Small intestine (tissue), 7 donors: ENCODE measurements at regions not wholly inside any gene's neighbourhood (a gene's known extent, or its start where the extent isn't known, plus 50 kb on each side); places are given as distances from the start of the nearest gene placed in this dataset.
A peak's percentile ranks its signal among the peaks of the same experiment; 100 is the strongest.

Experiments used
- DNase-seq, 2 donors: peaks; one replicate each; pipeline versions ENCODE4 v3.0.0 to v3.0.0-alpha.2; 2013
- FAIRE-seq: peaks from 2 replicates; lab custom pipeline; 2012; peaks lifted over from hg19 to GRCh38; lab: Jason Lieb, UNC
- H3K27ac ChIP-seq, 3 donors: one replicate each; pipeline ENCODE4 v1.5.1; 2013; ENCODE audit warnings: low read length in 2 of 3, mild to moderate bottlenecking in 2 of 3, control low read depth in 1 of 3, inconsistent platforms in 1 of 3, low read depth in 1 of 3, moderate library complexity in 1 of 3
- H3K27me3 ChIP-seq, 3 donors: one replicate each; pipeline ENCODE4 v1.6.1; 2013; ENCODE audit warnings: low read length in 3 of 3, inconsistent platforms in 1 of 3; ENCODE audit not compliant: control insufficient read depth in 3 of 3, insufficient read depth in 3 of 3
- H3K36me3 ChIP-seq, 3 donors: one replicate each; pipeline ENCODE4 v1.6.1; 2013; ENCODE audit warnings: low read length in 3 of 3, inconsistent platforms in 1 of 3, low read depth in 1 of 3, mild to moderate bottlenecking in 1 of 3, moderate library complexity in 1 of 3; ENCODE audit not compliant: control insufficient read depth in 3 of 3, insufficient read depth in 2 of 3
- H3K4me1 ChIP-seq, 3 donors: one replicate each; pipeline ENCODE4 v1.6.1; 2013; ENCODE audit warnings: low read length in 2 of 3, inconsistent platforms in 1 of 3, low read depth in 1 of 3, mild to moderate bottlenecking in 1 of 3, moderate library complexity in 1 of 3; ENCODE audit not compliant: control insufficient read depth in 3 of 3, insufficient read depth in 2 of 3
- H3K4me3 ChIP-seq, 3 donors: one replicate each; pipeline ENCODE4 v1.5.1; 2013; ENCODE audit warnings: low read length in 3 of 3, control low read depth in 1 of 3, inconsistent platforms in 1 of 3, low read depth in 1 of 3, mild to moderate bottlenecking in 1 of 3, moderate library complexity in 1 of 3
- H3K9me3 ChIP-seq, 2 donors: one replicate each; pipeline ENCODE4 v1.6.1; 2013; ENCODE audit warnings: low read depth in 1 of 2, low read length in 1 of 2; ENCODE audit not compliant: control insufficient read depth in 2 of 2, insufficient read depth in 1 of 2
- WGBS, 3 donors: extraction: QIAGEN DNeasy Blood & Tissue Kit; methylation state at CpG; one replicate each; pipeline ENCODE4 v1.1.7; 2013; 5-methylcytosine and 5-hydroxymethylcytosine counted together
- donor health status: healthy with polysubstance abuse.
- donor health status: control.
- donor health status: control.
- donor health status: Bipolar disorder and iron deficiency.
- donor health status: healthy.

DNA sequence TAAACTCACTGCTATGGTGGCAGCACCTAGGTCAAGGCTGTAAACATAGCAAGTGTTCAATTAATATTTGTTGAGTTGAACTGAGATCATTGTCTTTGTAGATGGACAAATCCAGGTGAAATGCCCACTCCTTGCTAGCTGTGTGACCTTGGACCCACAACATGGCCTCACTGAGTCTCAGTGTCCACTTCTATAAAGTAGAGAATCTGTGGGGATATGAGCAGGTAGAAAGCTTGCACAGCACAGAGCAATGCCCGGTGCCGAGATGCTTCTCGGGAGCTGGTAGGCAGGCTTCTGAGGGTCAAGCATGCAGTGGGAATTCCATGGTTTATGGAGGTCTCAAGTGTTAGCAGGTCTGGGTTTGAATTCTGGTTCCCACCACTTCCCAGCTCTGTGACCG is 97.9 kb upstream of the SYT13 start:
- FAIRE-seq: no peak
- H3K4me3 ChIP-seq: no peak overlapping the region
- H3K36me3 ChIP-seq: no peaks in the 10 kb centered on the region
- no peak for DNase-seq
- peaks cover 0 to 3% (median 2%) of the 10 kb centered on the region in 3 donors for H3K27me3 ChIP-seq
- 70 to 83% (median 82%) methylated on average over 4 of the region's 4 CpGs for WGBS, 3 donors
- no peaks in the 10 kb centered on the region for H3K4me1 ChIP-seq
- H3K27ac ChIP-seq: no peak overlapping the region
- H3K9me3 ChIP-seq: no peaks in the 10 kb centered on the region

DNA sequence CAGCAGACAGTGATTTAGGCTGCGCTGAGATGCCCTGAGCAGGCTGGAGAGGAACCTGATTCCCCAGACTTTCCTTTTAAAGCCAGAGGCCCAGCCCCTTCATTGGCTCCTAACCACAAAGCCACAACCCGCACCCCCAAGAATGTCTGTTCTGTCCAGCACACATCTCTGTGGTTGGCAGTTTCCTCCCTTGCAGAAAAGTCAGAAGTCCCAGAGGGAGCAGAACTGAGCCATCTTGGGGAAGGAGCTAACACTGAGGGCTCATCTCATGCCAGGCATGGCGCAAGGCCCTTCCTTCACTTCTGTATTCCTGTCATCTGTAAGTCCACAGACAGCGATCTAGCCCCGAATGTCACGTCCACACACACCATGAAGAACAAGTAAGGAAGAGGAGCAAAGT is 97.1 kb upstream of the SYT13 start:
- no peak for DNase-seq
- H3K4me1 ChIP-seq: no peaks in the 10 kb centered on the region
- no peak overlapping the region for H3K4me3 ChIP-seq
- peaks cover 0 to 3% (median 2%) of the 10 kb centered on the region in 3 donors for H3K27me3 ChIP-seq
- no peak overlapping the region for H3K27ac ChIP-seq
- no peaks in the 10 kb centered on the region for H3K36me3 ChIP-seq
- 45 to 75% (median 68%) methylated on average over 6 of the region's 6 CpGs for WGBS, 3 donors
- H3K9me3 ChIP-seq: no peaks in the 10 kb centered on the region
- FAIRE-seq: no peak

DNA sequence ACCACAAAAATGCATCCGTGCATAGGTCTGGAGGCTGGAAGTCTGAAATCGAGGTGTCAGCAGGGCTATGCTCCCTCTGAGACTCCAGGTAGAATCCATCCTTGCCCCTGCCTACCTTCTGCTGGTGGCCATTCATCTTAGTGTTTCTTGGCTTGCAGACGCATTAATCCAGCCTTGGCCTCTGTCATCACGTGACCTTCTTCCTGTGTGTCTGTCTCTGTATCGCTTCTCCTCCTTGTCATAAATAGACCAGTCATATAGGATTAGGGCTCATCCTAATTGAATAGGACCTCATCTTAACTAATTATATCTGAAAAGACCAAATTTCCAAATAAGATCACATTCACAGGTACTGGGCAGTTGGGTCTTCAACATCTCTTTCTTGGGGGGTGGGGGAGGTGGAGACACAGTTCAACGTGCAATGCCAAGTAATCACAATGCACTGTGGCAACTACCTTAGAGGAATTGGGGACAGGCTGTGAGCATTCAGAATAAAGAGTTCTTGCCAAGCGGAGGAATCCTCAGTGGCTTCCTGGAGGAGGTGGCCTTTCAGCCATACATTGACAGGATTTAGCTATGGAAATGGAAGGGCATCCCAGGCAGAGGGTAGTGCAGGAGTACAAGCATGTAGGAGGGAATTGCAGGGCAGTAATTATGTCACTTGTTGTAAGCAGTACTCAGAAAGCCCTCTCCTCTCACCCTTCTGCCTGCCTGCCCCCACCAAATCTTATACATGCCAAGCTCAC is 96.2 kb upstream of the SYT13 start:
- peaks cover 0 to 3% (median 2%) of the 10 kb centered on the region in 3 donors for H3K27me3 ChIP-seq
- no peaks in the 10 kb centered on the region for H3K4me1 ChIP-seq
- no peak overlapping the region for H3K27ac ChIP-seq
- no peak for FAIRE-seq
- H3K9me3 ChIP-seq: no peaks in the 10 kb centered on the region
- H3K36me3 ChIP-seq: no peaks in the 10 kb centered on the region
- DNase-seq: no peak
- no peak overlapping the region for H3K4me3 ChIP-seq
- WGBS, 3 donors: 69 to 74% (median 70%) methylated on average over 7 of the region's 7 CpGs

- no peak for DNase-seq
- Histone ChIP-seq H3K4me1 (peaks cover 0 to 2% (median 0%) of the 10 kb centered on the region in 3 donors), H3K4me3 (no peak overlapping the region), H3K36me3 (no peaks in the 10 kb centered on the region), H3K27ac (no peak overlapping the region), H3K9me3 (no peaks in the 10 kb centered on the region), H3K27me3 (peaks cover 0 to 3% (median 2%) of the 10 kb centered on the region in 3 donors)
- WGBS, 3 donors: 82 to 91% (median 86%) methylated on average over 6 of the region's 6 CpGs
- no peak for FAIRE-seq
Measured at GRCh38 chr11:45379162-45379863, 93.2 kb upstream of the SYT13 start.

DNA sequence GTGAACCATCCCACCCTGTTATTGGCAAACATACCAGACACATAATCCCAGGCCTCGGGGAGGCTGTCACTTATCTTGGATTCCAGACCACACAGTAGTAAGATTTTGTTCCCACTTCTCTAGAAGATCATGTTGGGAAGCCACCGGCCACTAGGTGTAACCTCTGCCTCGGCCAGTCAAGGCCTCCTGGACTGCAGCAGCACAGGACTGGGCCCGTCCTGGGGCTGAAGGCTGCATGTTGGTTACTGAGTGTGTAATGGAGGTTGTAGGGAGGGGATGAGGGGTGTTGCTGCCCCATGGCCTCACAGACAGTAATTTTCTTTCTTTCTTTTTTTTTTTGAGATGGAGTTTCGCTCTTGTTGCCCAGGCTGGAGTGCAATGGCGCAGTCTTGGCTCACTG is 92.4 kb upstream of the SYT13 start:
- DNase-seq (no peak), FAIRE-seq (no peak)
- Histone ChIP-seq H3K4me3 (no peak overlapping the region), H3K4me1 (peaks cover 0 to 2% (median 0%) of the 10 kb centered on the region in 3 donors), H3K27ac (no peak overlapping the region), H3K36me3 (no peaks in the 10 kb centered on the region), H3K27me3 (peaks cover 0 to 4% (median 0%) of the 10 kb centered on the region in 3 donors), H3K9me3 (no peaks in the 10 kb centered on the region)
- WGBS, 3 donors: 77 to 87% (median 84%) methylated on average over 6 of the region's 6 CpGs

- DNase-seq (peak in 1 of 2 donors; percentile 10), FAIRE-seq (no peak)
- no peaks in the 10 kb centered on the region for H3K9me3 ChIP-seq
- H3K27me3 ChIP-seq: peaks cover 0 to 21% (median 0%) of the 10 kb centered on the region in 3 donors
- no peaks in the 10 kb centered on the region for H3K36me3 ChIP-seq
- WGBS, 3 donors: 42 to 53% (median 44%) methylated on average over 5 of the region's 5 CpGs
- peaks cover 0 to 2% (median 0%) of the 10 kb centered on the region in 3 donors for H3K4me1 ChIP-seq
- no peak overlapping the region for H3K4me3 ChIP-seq
- H3K27ac ChIP-seq: no peak overlapping the region
Measured at GRCh38 chr11:45374653-45375059, 88.5 kb upstream of the SYT13 start.

DNA sequence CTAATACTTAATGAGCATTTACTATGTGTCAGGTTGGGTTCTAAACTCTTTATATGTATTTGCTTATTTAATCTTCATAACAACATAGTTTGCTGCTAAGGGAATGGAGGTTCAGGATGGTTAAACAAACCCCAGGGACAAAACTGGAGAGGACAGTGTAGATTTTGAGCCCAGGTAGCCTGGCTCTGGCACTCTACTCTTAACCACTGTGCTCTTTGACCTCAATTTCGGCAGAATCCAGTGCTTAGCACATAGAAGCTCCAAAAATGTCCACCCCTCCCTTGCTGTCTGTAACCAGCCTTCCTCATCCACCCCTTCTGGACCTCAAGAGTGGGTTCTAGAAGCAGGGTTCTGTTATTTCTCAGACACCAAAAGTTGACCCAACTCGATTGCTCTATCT is 88.0 kb upstream of the SYT13 start:
- FAIRE-seq: no peak
- Histone ChIP-seq H3K27ac (no peak overlapping the region), H3K27me3 (peaks cover 0 to 25% (median 0%) of the 10 kb centered on the region in 3 donors), H3K36me3 (no peaks in the 10 kb centered on the region), H3K4me3 (no peak overlapping the region), H3K4me1 (peaks cover 0 to 2% (median 0%) of the 10 kb centered on the region in 3 donors), H3K9me3 (no peaks in the 10 kb centered on the region)
- DNase-seq: no peak
- 16 to 56% (median 32%) methylated on average over 2 of the region's 2 CpGs for WGBS, 3 donors

DNA sequence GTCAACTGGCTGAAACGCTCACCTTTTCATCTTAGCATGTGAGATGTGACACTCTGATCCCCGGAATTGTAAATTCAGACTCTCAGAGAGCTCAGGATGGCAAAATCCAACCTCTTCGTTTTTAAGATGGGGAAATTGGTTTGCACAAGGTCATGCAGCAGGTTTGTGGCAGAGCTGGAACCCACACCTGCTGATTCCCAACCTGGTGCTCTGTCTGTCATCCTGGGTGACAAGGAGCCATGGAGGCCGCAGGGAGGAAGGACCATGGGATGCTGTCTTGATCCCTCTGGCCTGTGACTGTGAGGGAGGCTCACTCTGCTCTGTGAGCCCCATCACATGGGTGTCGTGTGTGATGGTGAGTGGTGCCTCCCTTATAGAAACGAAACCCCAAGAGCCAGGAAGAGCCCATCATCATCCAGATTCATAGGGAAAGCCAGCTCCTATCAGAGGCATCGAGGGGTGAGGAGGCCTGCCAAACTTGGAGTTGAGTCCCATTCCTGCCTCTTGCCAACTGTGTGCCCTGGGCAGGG is 87.4 kb upstream of the SYT13 start:
- Histone ChIP-seq H3K27me3 (peaks cover 0 to 25% (median 0%) of the 10 kb centered on the region in 3 donors), H3K9me3 (no peaks in the 10 kb centered on the region), H3K4me3 (no peak overlapping the region), H3K4me1 (peaks cover 0 to 2% (median 0%) of the 10 kb centered on the region in 3 donors), H3K27ac (no peak overlapping the region), H3K36me3 (no peaks in the 10 kb centered on the region)
- FAIRE-seq (no peak), DNase-seq (no peak)
- 75 to 90% (median 76%) methylated on average over 7 of the region's 7 CpGs for WGBS, 3 donors
